K562 (cell line): ENCODE measurements at regions not wholly inside any gene's neighbourhood (a gene's known extent, or its start where the extent isn't known, plus 50 kb on each side); places are given as distances from the start of the nearest gene placed in this dataset.

ENCODE experiments used
- FOXA1 ChIP-seq: fragments of 450-650 bp; IDR thresholded peaks from 2 replicates; pipeline ENCODE4 v1.6.1; 2016; ENCODE audit warnings: mild to moderate bottlenecking, borderline replicate concordance
- FOXK2 ChIP-seq, 2 experiments: fragments of 450-650 bp; IDR thresholded peaks in 1 of 2; conservative IDR thresholded peaks in 1 of 2; 2 replicates each; pipeline ENCODE4 v1.6.1; 2016; ENCODE audit warnings: low read depth in 2 of 2, mild to moderate bottlenecking in 1 of 2
- JUN ChIP-seq, 2 experiments: sonication (generic) in 1 of 2; formaldehyde crosslinking in 1 of 2; IDR thresholded peaks; 2 replicates each; pipeline versions ENCODE4 v1.6.1 to v1.8.0; 2012 to 2022; ENCODE audit warnings: borderline replicate concordance in 2 of 2, mild to moderate bottlenecking in 2 of 2, improper control_type of control experiment in 1 of 2, low read depth in 1 of 2, low read length in 1 of 2, missing genetic modification reagents in 1 of 2
- MBD2 ChIP-seq: sonication (generic); IDR thresholded peaks from 2 replicates; pipeline ENCODE4 v1.6.1; 2016; ENCODE audit warnings: low read depth, borderline replicate concordance
- POLR2AphosphoS5 ChIP-seq: IDR thresholded peaks from 2 replicates; pipeline ENCODE4 v1.6.1; 2011; ENCODE audit warnings: mild to moderate bottlenecking, low read depth, low read length, moderate library complexity; ENCODE audit not compliant: control insufficient read depth, insufficient read depth
- POLR2G ChIP-seq: fragments of 200-400 bp; formaldehyde crosslinking; IDR thresholded peaks from 2 replicates; pipeline ENCODE4 v1.6.1; 2017; ENCODE audit warnings: low read depth, mild to moderate bottlenecking, antibody characterized with exemption, low read length, moderate library complexity
- RNF219 ChIP-seq: fragments of 250-450 bp; sonication (Bioruptor Pico); IDR thresholded peaks from 2 replicates; pipeline ENCODE4 v1.5.0; 2022; ENCODE audit warnings: mild to moderate bottlenecking
- TCF7 ChIP-seq: sonication (generic); IDR thresholded peaks from 2 replicates; pipeline ENCODE4 v1.6.1; 2016; ENCODE audit warnings: antibody characterized with exemption, borderline replicate concordance
- ZBTB43 ChIP-seq: sonication (generic); formaldehyde crosslinking; IDR thresholded peaks from 2 replicates; pipeline ENCODE4 v1.8.0; 2023; ENCODE audit warnings: mild to moderate bottlenecking, missing genetic modification reagents
- ZBTB8A ChIP-seq: fragments of 450-650 bp; IDR thresholded peaks from 2 replicates; pipeline ENCODE4 v1.6.1; 2018; ENCODE audit warnings: mild to moderate bottlenecking, moderate library complexity; ENCODE audit not compliant: partially characterized antibody
- TF ChIP-seq, protein P1 (sequence below): sonication (generic); formaldehyde crosslinking; IDR thresholded peaks from 2 replicates; pipeline ENCODE4 v1.8.1; 2023; ENCODE audit warnings: mild to moderate bottlenecking, missing genetic modification reagents

GRCh38 chr14:95420060-95420459 is 96.4 kb downstream of the SYNE3 start:
- no peak for TF ChIP-seq ZBTB43
- no peak for TF ChIP-seq POLR2AphosphoS5
- TF ChIP-seq JUN (IDR thresholded peaks at IDR 0.05; ENCODE audit: borderline replicate concordance, low read depth, low read length), result no peak
- TF ChIP-seq JUN (CRISPR knock-in tag; IDR thresholded peaks at IDR 0.05; ENCODE audit: borderline replicate concordance), result no peak
- no peak for TF ChIP-seq ZBTB8A
- TF ChIP-seq, protein P1, sequence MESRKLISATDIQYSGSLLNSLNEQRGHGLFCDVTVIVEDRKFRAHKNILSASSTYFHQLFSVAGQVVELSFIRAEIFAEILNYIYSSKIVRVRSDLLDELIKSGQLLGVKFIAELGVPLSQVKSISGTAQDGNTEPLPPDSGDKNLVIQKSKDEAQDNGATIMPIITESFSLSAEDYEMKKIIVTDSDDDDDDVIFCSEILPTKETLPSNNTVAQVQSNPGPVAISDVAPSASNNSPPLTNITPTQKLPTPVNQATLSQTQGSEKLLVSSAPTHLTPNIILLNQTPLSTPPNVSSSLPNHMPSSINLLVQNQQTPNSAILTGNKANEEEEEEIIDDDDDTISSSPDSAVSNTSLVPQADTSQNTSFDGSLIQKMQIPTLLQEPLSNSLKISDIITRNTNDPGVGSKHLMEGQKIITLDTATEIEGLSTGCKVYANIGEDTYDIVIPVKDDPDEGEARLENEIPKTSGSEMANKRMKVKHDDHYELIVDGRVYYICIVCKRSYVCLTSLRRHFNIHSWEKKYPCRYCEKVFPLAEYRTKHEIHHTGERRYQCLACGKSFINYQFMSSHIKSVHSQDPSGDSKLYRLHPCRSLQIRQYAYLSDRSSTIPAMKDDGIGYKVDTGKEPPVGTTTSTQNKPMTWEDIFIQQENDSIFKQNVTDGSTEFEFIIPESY (CRISPR knock-in tag), result no peak
- TF ChIP-seq MBD2, result no peak
- TF ChIP-seq TCF7, result no peak
- TF ChIP-seq FOXA1, result no peak
- TF ChIP-seq POLR2G, result no peak
- no peak for TF ChIP-seq RNF219 (CRISPR knock-in tag)
- no peak for TF ChIP-seq FOXK2 (conservative IDR thresholded peaks at IDR 0.05 in 1 of 2, IDR thresholded peaks at IDR 0.05 in 1 of 2; ENCODE audit: low read depth in 2 of 2)
